SIG-M5 treated with dmso at 0.1 percent for 504 hours (cell line): ENCODE measurements at regions not wholly inside any gene's neighbourhood (a gene's known extent, or its start where the extent isn't known, plus 50 kb on each side); places are given as distances from the start of the nearest gene placed in this dataset.

ENCODE experiments used
- DNase-seq: peaks from one replicate; lab custom pipeline; 2025; ENCODE audit not compliant: unreplicated experiment; lab: John Stamatoyannopoulos, UW

- DNase-seq: no peak
These were observed 115.2 kb downstream of the OLFM4 start for GRCh38 chr13:53143757-53144339.

- DNase-seq: peak; percentile 65
These were observed 116.2 kb downstream of the OLFM4 start for GRCh38 chr13:53144826-53145225.

- DNase-seq: no peak
These were observed 122.0 kb downstream of the OLFM4 start for GRCh38 chr13:53150568-53150967.

- peak; percentile 69 for DNase-seq
These were observed 122.9 kb downstream of the OLFM4 start for GRCh38 chr13:53151336-53152056.

- DNase-seq: no peak
These were observed 123.4 kb downstream of the OLFM4 start for GRCh38 chr13:53152057-53152421.

- DNase-seq: no peak
These were observed 129.6 kb downstream of the OLFM4 start for GRCh38 chr13:53158201-53158600.

GRCh38 chr13:53159431-53159830, 130.8 kb downstream of the OLFM4 start:
- DNase-seq: no peak

GRCh38 chr13:53160211-53160610, 131.6 kb downstream of the OLFM4 start:
- no peak for DNase-seq

- no peak for DNase-seq
These were observed 132.6 kb downstream of the OLFM4 start for GRCh38 chr13:53161251-53161650.

- DNase-seq: no peak
These were observed 136.6 kb downstream of the OLFM4 start for GRCh38 chr13:53165261-53165660.

- DNase-seq: no peak
These were observed 138.9 kb downstream of the OLFM4 start for GRCh38 chr13:53167561-53167960.

- no peak for DNase-seq
These were observed 142.3 kb downstream of the OLFM4 start for GRCh38 chr13:53170910-53171309.

- DNase-seq: no peak
These were observed 145.9 kb downstream of the OLFM4 start for GRCh38 chr13:53174545-53174944.

- DNase-seq: no peak
These were observed 152.1 kb downstream of the OLFM4 start for GRCh38 chr13:53180684-53181083.

- DNase-seq: no peak
These were observed 154.1 kb downstream of the OLFM4 start for GRCh38 chr13:53182724-53183123.

- DNase-seq: no peak
These were observed 159.5 kb downstream of the OLFM4 start for GRCh38 chr13:53188120-53188519.

- no peak for DNase-seq
These were observed 160.5 kb downstream of the OLFM4 start for GRCh38 chr13:53189162-53189561.

- no peak for DNase-seq
These were observed 162.5 kb downstream of the OLFM4 start for GRCh38 chr13:53191091-53191490.

- DNase-seq: no peak
These were observed 168.8 kb downstream of the OLFM4 start for GRCh38 chr13:53197424-53197823.

GRCh38 chr13:53198017-53198416, 169.4 kb downstream of the OLFM4 start:
- peak; percentile 20 for DNase-seq

- DNase-seq: no peak
These were observed 170.1 kb downstream of the OLFM4 start for GRCh38 chr13:53198736-53199135.

- no peak for DNase-seq
These were observed 171.5 kb downstream of the OLFM4 start for GRCh38 chr13:53200075-53200474.
